Central memory CD8-positive, alpha-beta T cell (primary cell): ENCODE measurements at regions not wholly inside any gene's neighbourhood (a gene's known extent, or its start where the extent isn't known, plus 50 kb on each side); places are given as distances from the start of the nearest gene placed in this dataset.

Experiments used
- ATAC-seq: fragments of 150-1000 bp; cut with Tn5 transposase; replicated peaks from 2 replicates; pipeline ENCODE4 v1.10.0; 2022; ENCODE audit warnings: mild to moderate bottlenecking, moderate FRiP score, moderate number of reproducible peaks; ENCODE audit not compliant: poor library complexity, severe bottlenecking; ENCODE audit errors: extremely low read depth
- DNase-seq, 2 donors: peaks; one replicate each; pipeline ENCODE4 v3.0.0; 2021; ENCODE audit warnings: low spot score in 2 of 2
- H3K27ac Mint-ChIP-seq: one replicate; pipeline ENCODE4 v1.8.0; 2022; ENCODE audit warnings: low read depth, mild to moderate bottlenecking, moderate library complexity, mixed read lengths
- H3K27me3 Mint-ChIP-seq: one replicate; pipeline ENCODE4 v1.8.0; 2022; ENCODE audit warnings: mixed read lengths
- H3K36me3 Mint-ChIP-seq: one replicate; pipeline ENCODE4 v1.8.0; 2022; ENCODE audit warnings: mild to moderate bottlenecking, moderate library complexity, mixed read lengths; ENCODE audit not compliant: insufficient read depth
- H3K4me1 Mint-ChIP-seq: one replicate; pipeline ENCODE4 v1.8.0; 2022; ENCODE audit warnings: mixed read lengths
- H3K4me3 Mint-ChIP-seq: one replicate; pipeline ENCODE4 v1.8.0; 2022; ENCODE audit warnings: mild to moderate bottlenecking, moderate library complexity, mixed read lengths
- H3K9me3 Mint-ChIP-seq: one replicate; pipeline ENCODE4 v1.8.0; 2022; ENCODE audit warnings: mixed read lengths

- Mint-ChIP-seq H3K27ac (no peak overlapping the region), H3K4me1 (no peaks in the 10 kb centered on the region), H3K9me3 (no peaks in the 10 kb centered on the region), H3K27me3 (peaks cover 56% of the 10 kb centered on the region), H3K36me3 (no peaks in the 10 kb centered on the region), H3K4me3 (no peak overlapping the region)
- no peak for ATAC-seq
- DNase-seq = no peak
Measured at GRCh38 chr1:229985613-229986010, 81.4 kb upstream of the GALNT2 start.

GRCh38 chr1:229986737-229987337, 80.2 kb upstream of the GALNT2 start:
- peaks cover 47% of the 10 kb centered on the region for H3K27me3 Mint-ChIP-seq
- no peak overlapping the region for H3K27ac Mint-ChIP-seq
- no peaks in the 10 kb centered on the region for H3K36me3 Mint-ChIP-seq
- DNase-seq (no peak), ATAC-seq (no peak)
- no peak overlapping the region for H3K4me3 Mint-ChIP-seq
- H3K4me1 Mint-ChIP-seq = no peaks in the 10 kb centered on the region
- H3K9me3 Mint-ChIP-seq = no peaks in the 10 kb centered on the region

- DNase-seq = no peak
- Mint-ChIP-seq H3K4me1 (no peaks in the 10 kb centered on the region), H3K27me3 (peaks cover 45% of the 10 kb centered on the region), H3K4me3 (no peak overlapping the region), H3K27ac (no peak overlapping the region), H3K9me3 (no peaks in the 10 kb centered on the region), H3K36me3 (no peaks in the 10 kb centered on the region)
- no peak for ATAC-seq
Measured at GRCh38 chr1:229987953-229988352, 79.1 kb upstream of the GALNT2 start.

GRCh38 chr1:229988534-229988933, 78.5 kb upstream of the GALNT2 start:
- Mint-ChIP-seq H3K9me3 (no peaks in the 10 kb centered on the region), H3K4me1 (no peaks in the 10 kb centered on the region), H3K27me3 (peaks cover 45% of the 10 kb centered on the region), H3K27ac (no peak overlapping the region), H3K36me3 (no peaks in the 10 kb centered on the region), H3K4me3 (no peak overlapping the region)
- DNase-seq (no peak), ATAC-seq (no peak)

GRCh38 chr1:229989591-229990248, 77.3 kb upstream of the GALNT2 start:
- H3K27me3 Mint-ChIP-seq = peaks cover 42% of the 10 kb centered on the region
- ATAC-seq = no peak
- H3K36me3 Mint-ChIP-seq = no peaks in the 10 kb centered on the region
- H3K9me3 Mint-ChIP-seq = no peaks in the 10 kb centered on the region
- DNase-seq = no peak
- no peak overlapping the region for H3K27ac Mint-ChIP-seq
- no peaks in the 10 kb centered on the region for H3K4me1 Mint-ChIP-seq
- H3K4me3 Mint-ChIP-seq = no peak overlapping the region

GRCh38 chr1:229990326-229990725, 76.7 kb upstream of the GALNT2 start:
- H3K36me3 Mint-ChIP-seq = no peaks in the 10 kb centered on the region
- no peak overlapping the region for H3K27ac Mint-ChIP-seq
- H3K27me3 Mint-ChIP-seq = peaks cover 36% of the 10 kb centered on the region
- H3K9me3 Mint-ChIP-seq = no peaks in the 10 kb centered on the region
- DNase-seq (no peak), ATAC-seq (no peak)
- no peak overlapping the region for H3K4me3 Mint-ChIP-seq
- H3K4me1 Mint-ChIP-seq = no peaks in the 10 kb centered on the region

GRCh38 chr1:229991104-229991513, 75.9 kb upstream of the GALNT2 start:
- ATAC-seq (no peak), DNase-seq (no peak)
- H3K4me3 Mint-ChIP-seq = no peak overlapping the region
- peaks cover 32% of the 10 kb centered on the region for H3K27me3 Mint-ChIP-seq
- no peak overlapping the region for H3K27ac Mint-ChIP-seq
- H3K4me1 Mint-ChIP-seq = no peaks in the 10 kb centered on the region
- no peaks in the 10 kb centered on the region for H3K36me3 Mint-ChIP-seq
- no peaks in the 10 kb centered on the region for H3K9me3 Mint-ChIP-seq

GRCh38 chr1:229991724-229992333, 75.2 kb upstream of the GALNT2 start:
- no peak for DNase-seq
- peaks cover 32% of the 10 kb centered on the region for H3K27me3 Mint-ChIP-seq
- no peak overlapping the region for H3K27ac Mint-ChIP-seq
- H3K9me3 Mint-ChIP-seq = no peaks in the 10 kb centered on the region
- no peaks in the 10 kb centered on the region for H3K36me3 Mint-ChIP-seq
- no peak overlapping the region for H3K4me3 Mint-ChIP-seq
- ATAC-seq = no peak
- no peaks in the 10 kb centered on the region for H3K4me1 Mint-ChIP-seq

GRCh38 chr1:229993060-229993459, 74.0 kb upstream of the GALNT2 start:
- Mint-ChIP-seq H3K4me1 (no peaks in the 10 kb centered on the region), H3K9me3 (no peaks in the 10 kb centered on the region), H3K4me3 (no peak overlapping the region), H3K27ac (no peak overlapping the region), H3K27me3 (peaks cover 20% of the 10 kb centered on the region), H3K36me3 (no peaks in the 10 kb centered on the region)
- ATAC-seq (no peak), DNase-seq (no peak)

- Mint-ChIP-seq H3K36me3 (no peaks in the 10 kb centered on the region), H3K4me3 (no peak overlapping the region), H3K9me3 (no peaks in the 10 kb centered on the region), H3K27me3 (peaks cover 12% of the 10 kb centered on the region), H3K4me1 (no peaks in the 10 kb centered on the region), H3K27ac (no peak overlapping the region)
- no peak for ATAC-seq
- no peak for DNase-seq
Measured at GRCh38 chr1:229993894-229994293, 73.1 kb upstream of the GALNT2 start.

GRCh38 chr1:229999004-229999670, 67.9 kb upstream of the GALNT2 start:
- Mint-ChIP-seq H3K4me1 (no peaks in the 10 kb centered on the region), H3K9me3 (no peaks in the 10 kb centered on the region), H3K36me3 (no peaks in the 10 kb centered on the region), H3K27me3 (peaks cover 18% of the 10 kb centered on the region), H3K27ac (no peak overlapping the region), H3K4me3 (no peak overlapping the region)
- no peak for DNase-seq
- ATAC-seq = no peak

GRCh38 chr1:230000493-230001184, 66.4 kb upstream of the GALNT2 start:
- H3K27ac Mint-ChIP-seq = no peak overlapping the region
- DNase-seq (no peak), ATAC-seq (no peak)
- H3K4me3 Mint-ChIP-seq = no peak overlapping the region
- peaks cover 28% of the 10 kb centered on the region for H3K27me3 Mint-ChIP-seq
- H3K4me1 Mint-ChIP-seq = no peaks in the 10 kb centered on the region
- no peaks in the 10 kb centered on the region for H3K36me3 Mint-ChIP-seq
- no peaks in the 10 kb centered on the region for H3K9me3 Mint-ChIP-seq
